H1 (cell line): ENCODE measurements at regions not wholly inside any gene's neighbourhood (a gene's known extent, or its start where the extent isn't known, plus 50 kb on each side); places are given as distances from the start of the nearest gene placed in this dataset.

Experiments
- EP300 ChIP-seq, 2 experiments: IDR thresholded peaks; 1 replicate in 1 of 2; 2 replicates in 1 of 2; pipeline ENCODE4 v1.6.1; 2011 to 2012; ENCODE audit warnings: low read depth in 2 of 2, low read length in 2 of 2, mild to moderate bottlenecking in 2 of 2, borderline replicate concordance in 1 of 2, inconsistent platforms in 1 of 2, moderate library complexity in 1 of 2
- EZH2 ChIP-seq: fragments of 200-600 bp; sonication (generic); IDR thresholded peaks from 2 replicates; pipeline ENCODE4 v1.7.1; 2012; ENCODE audit warnings: low read depth, mild to moderate bottlenecking, moderate library complexity, low read length, inconsistent platforms; ENCODE audit not compliant: severe bottlenecking
- POLR2A ChIP-seq, 2 experiments: IDR thresholded peaks; 1 replicate in 1 of 2; 2 replicates in 1 of 2; pipeline ENCODE4 v1.6.1; 2011; ENCODE audit warnings: low read depth in 2 of 2, low read length in 2 of 2, mild to moderate bottlenecking in 2 of 2; ENCODE audit errors: control extremely low read depth in 1 of 2
- SIRT6 ChIP-seq: IDR thresholded peaks from one replicate; pipeline ENCODE4 v1.7.1; 2012; ENCODE audit warnings: low read length, inconsistent platforms
- YY1 ChIP-seq: IDR thresholded peaks from 2 replicates; pipeline ENCODE4 v1.6.1; 2011; ENCODE audit warnings: low read depth, mild to moderate bottlenecking, low read length
- TF ChIP-seq, protein P1 (sequence below), 3 experiments: IDR thresholded peaks; 1 replicate in 2 of 3; 2 replicates in 1 of 3; pipeline versions ENCODE4 v1.5.1 to v1.6.1; 2011; ENCODE audit warnings: low read length in 3 of 3, mild to moderate bottlenecking in 3 of 3, inconsistent platforms in 2 of 3, low read depth in 1 of 3, moderate library complexity in 1 of 3; ENCODE audit not compliant: insufficient read depth in 1 of 3; ENCODE audit errors: control extremely low read depth in 1 of 3

DNA sequence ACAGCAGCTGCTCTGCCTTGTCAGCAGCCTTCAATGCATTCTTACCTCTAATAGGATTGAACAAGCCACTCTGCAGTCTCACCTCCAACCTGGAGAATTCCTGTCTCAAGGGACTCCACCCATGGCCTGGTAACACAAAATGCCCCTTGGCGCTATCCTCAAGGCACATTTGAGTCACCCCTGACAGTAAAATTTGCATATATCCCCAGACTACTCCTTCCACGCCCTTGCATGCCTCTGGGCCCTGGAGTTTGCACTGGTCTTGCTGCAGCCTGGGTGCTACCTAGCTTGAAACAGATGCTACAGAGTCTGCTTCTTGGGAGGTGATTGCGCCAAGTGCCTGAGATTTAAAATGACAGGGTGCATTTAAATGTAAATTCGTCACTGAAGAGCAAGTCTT is 391.4 kb upstream of the MAF start:
- TF ChIP-seq EP300 (IDR thresholded peaks at IDR 0.05; ENCODE audit: borderline replicate concordance in 1 of 2, low read depth in 2 of 2, low read length in 2 of 2), result no peak
- TF ChIP-seq, protein P1, sequence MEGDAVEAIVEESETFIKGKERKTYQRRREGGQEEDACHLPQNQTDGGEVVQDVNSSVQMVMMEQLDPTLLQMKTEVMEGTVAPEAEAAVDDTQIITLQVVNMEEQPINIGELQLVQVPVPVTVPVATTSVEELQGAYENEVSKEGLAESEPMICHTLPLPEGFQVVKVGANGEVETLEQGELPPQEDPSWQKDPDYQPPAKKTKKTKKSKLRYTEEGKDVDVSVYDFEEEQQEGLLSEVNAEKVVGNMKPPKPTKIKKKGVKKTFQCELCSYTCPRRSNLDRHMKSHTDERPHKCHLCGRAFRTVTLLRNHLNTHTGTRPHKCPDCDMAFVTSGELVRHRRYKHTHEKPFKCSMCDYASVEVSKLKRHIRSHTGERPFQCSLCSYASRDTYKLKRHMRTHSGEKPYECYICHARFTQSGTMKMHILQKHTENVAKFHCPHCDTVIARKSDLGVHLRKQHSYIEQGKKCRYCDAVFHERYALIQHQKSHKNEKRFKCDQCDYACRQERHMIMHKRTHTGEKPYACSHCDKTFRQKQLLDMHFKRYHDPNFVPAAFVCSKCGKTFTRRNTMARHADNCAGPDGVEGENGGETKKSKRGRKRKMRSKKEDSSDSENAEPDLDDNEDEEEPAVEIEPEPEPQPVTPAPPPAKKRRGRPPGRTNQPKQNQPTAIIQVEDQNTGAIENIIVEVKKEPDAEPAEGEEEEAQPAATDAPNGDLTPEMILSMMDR (IDR thresholded peaks at IDR 0.05; ENCODE audit: control extremely low read depth in 1 of 3, insufficient read depth in 1 of 3, low read depth in 1 of 3, low read length in 3 of 3), result no peak
- TF ChIP-seq EZH2, result no peak
- no peak for TF ChIP-seq SIRT6
- TF ChIP-seq POLR2A (IDR thresholded peaks at IDR 0.05; ENCODE audit: control extremely low read depth in 1 of 2, low read depth in 2 of 2, low read length in 2 of 2), result no peak
- TF ChIP-seq YY1, result no peak
